Small intestine (tissue), 7 donors: ENCODE measurements at regions not wholly inside any gene's neighbourhood (a gene's known extent, or its start where the extent isn't known, plus 50 kb on each side); places are given as distances from the start of the nearest gene placed in this dataset.

Experiments
- DNase-seq, 2 donors: peaks; one replicate each; pipeline versions ENCODE4 v3.0.0 to v3.0.0-alpha.2; 2013
- FAIRE-seq: peaks from 2 replicates; lab custom pipeline; 2012; peaks lifted over from hg19 to GRCh38; lab: Jason Lieb, UNC
- H3K27ac ChIP-seq, 3 donors: one replicate each; pipeline ENCODE4 v1.5.1; 2013; ENCODE audit warnings: low read length in 2 of 3, mild to moderate bottlenecking in 2 of 3, control low read depth in 1 of 3, inconsistent platforms in 1 of 3, low read depth in 1 of 3, moderate library complexity in 1 of 3
- H3K27me3 ChIP-seq, 3 donors: one replicate each; pipeline ENCODE4 v1.6.1; 2013; ENCODE audit warnings: low read length in 3 of 3, inconsistent platforms in 1 of 3; ENCODE audit not compliant: control insufficient read depth in 3 of 3, insufficient read depth in 3 of 3
- H3K36me3 ChIP-seq, 3 donors: one replicate each; pipeline ENCODE4 v1.6.1; 2013; ENCODE audit warnings: low read length in 3 of 3, inconsistent platforms in 1 of 3, low read depth in 1 of 3, mild to moderate bottlenecking in 1 of 3, moderate library complexity in 1 of 3; ENCODE audit not compliant: control insufficient read depth in 3 of 3, insufficient read depth in 2 of 3
- H3K4me1 ChIP-seq, 3 donors: one replicate each; pipeline ENCODE4 v1.6.1; 2013; ENCODE audit warnings: low read length in 2 of 3, inconsistent platforms in 1 of 3, low read depth in 1 of 3, mild to moderate bottlenecking in 1 of 3, moderate library complexity in 1 of 3; ENCODE audit not compliant: control insufficient read depth in 3 of 3, insufficient read depth in 2 of 3
- H3K4me3 ChIP-seq, 3 donors: one replicate each; pipeline ENCODE4 v1.5.1; 2013; ENCODE audit warnings: low read length in 3 of 3, control low read depth in 1 of 3, inconsistent platforms in 1 of 3, low read depth in 1 of 3, mild to moderate bottlenecking in 1 of 3, moderate library complexity in 1 of 3
- H3K9me3 ChIP-seq, 2 donors: one replicate each; pipeline ENCODE4 v1.6.1; 2013; ENCODE audit warnings: low read depth in 1 of 2, low read length in 1 of 2; ENCODE audit not compliant: control insufficient read depth in 2 of 2, insufficient read depth in 1 of 2
- WGBS, 3 donors: extraction: QIAGEN DNeasy Blood & Tissue Kit; methylation state at CpG; one replicate each; pipeline ENCODE4 v1.1.7; 2013; 5-methylcytosine and 5-hydroxymethylcytosine counted together
- donor health status: healthy with polysubstance abuse.
- donor health status: control.
- donor health status: control.
- donor health status: Bipolar disorder and iron deficiency.
- donor health status: healthy.

GRCh38 chr2:144083211-144083610, 436.7 kb downstream of the ZEB2 start:
- Histone ChIP-seq H3K4me3 (no peak overlapping the region), H3K9me3 (no peaks in the 10 kb centered on the region), H3K36me3 (no peaks in the 10 kb centered on the region), H3K27ac (no peak overlapping the region), H3K27me3 (no peaks in the 10 kb centered on the region), H3K4me1 (no peaks in the 10 kb centered on the region)
- FAIRE-seq = no peak
- DNase-seq = no peak
- WGBS, 3 donors = 89 to 94% (median 91%) methylated on average over 1 of the region's 1 CpG

DNA sequence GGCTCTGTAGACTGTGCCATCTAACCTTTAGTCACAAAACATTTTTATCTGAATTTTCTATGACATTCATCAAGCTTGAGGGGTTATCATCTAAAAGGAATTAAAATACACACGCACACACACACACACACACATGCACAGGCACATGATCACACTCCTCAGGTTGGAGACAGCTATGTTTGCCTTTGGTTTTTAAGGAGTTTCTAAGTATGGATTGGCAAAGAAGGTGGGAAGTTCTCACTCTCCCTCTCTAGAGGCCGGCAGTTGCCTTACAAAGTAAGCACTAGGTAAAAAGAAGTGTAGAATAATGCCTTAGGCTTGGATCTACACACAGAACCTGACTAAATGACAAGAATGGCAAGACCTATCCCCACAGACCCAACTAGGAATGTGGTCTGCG, 437.1 kb downstream of the ZEB2 start:
- DNase-seq (no peak), FAIRE-seq (no peak)
- 96 to 99% (median 96%) methylated on average over 3 of the region's 3 CpGs for WGBS, 3 donors

GRCh38 chr2:144082327-144082726, 437.6 kb downstream of the ZEB2 start:
- no peaks in the 10 kb centered on the region for H3K27me3 ChIP-seq
- H3K4me1 ChIP-seq = no peaks in the 10 kb centered on the region
- no peaks in the 10 kb centered on the region for H3K36me3 ChIP-seq
- no peaks in the 10 kb centered on the region for H3K9me3 ChIP-seq
- FAIRE-seq = no peak
- no peak overlapping the region for H3K27ac ChIP-seq
- DNase-seq = no peak
- no peak overlapping the region for H3K4me3 ChIP-seq

More for the DNA sequence above, 437.1 kb downstream of the ZEB2 start:
- Histone ChIP-seq H3K9me3 (no peaks in the 10 kb centered on the region), H3K27ac (no peak overlapping the region), H3K4me1 (no peaks in the 10 kb centered on the region), H3K4me3 (no peak overlapping the region), H3K36me3 (no peaks in the 10 kb centered on the region), H3K27me3 (no peaks in the 10 kb centered on the region)

- H3K9me3 ChIP-seq = no peaks in the 10 kb centered on the region
- H3K27me3 ChIP-seq = no peaks in the 10 kb centered on the region
- no peak overlapping the region for H3K4me3 ChIP-seq
- H3K27ac ChIP-seq = no peak overlapping the region
- FAIRE-seq = no peak
- no peak for DNase-seq
- 58 to 75% (median 61%) methylated on average over 2 of the region's 2 CpGs for WGBS, 3 donors
- H3K4me1 ChIP-seq = no peaks in the 10 kb centered on the region
- H3K36me3 ChIP-seq = no peaks in the 10 kb centered on the region
Observed at GRCh38 chr2:144081272-144081671, 438.6 kb downstream of the ZEB2 start.

GRCh38 chr2:144079803-144080202, 440.1 kb downstream of the ZEB2 start:
- Histone ChIP-seq H3K27me3 (no peaks in the 10 kb centered on the region), H3K4me3 (no peak overlapping the region), H3K36me3 (no peaks in the 10 kb centered on the region), H3K27ac (no peak overlapping the region), H3K4me1 (no peaks in the 10 kb centered on the region), H3K9me3 (no peaks in the 10 kb centered on the region)
- no peak for FAIRE-seq
- no peak for DNase-seq

DNA sequence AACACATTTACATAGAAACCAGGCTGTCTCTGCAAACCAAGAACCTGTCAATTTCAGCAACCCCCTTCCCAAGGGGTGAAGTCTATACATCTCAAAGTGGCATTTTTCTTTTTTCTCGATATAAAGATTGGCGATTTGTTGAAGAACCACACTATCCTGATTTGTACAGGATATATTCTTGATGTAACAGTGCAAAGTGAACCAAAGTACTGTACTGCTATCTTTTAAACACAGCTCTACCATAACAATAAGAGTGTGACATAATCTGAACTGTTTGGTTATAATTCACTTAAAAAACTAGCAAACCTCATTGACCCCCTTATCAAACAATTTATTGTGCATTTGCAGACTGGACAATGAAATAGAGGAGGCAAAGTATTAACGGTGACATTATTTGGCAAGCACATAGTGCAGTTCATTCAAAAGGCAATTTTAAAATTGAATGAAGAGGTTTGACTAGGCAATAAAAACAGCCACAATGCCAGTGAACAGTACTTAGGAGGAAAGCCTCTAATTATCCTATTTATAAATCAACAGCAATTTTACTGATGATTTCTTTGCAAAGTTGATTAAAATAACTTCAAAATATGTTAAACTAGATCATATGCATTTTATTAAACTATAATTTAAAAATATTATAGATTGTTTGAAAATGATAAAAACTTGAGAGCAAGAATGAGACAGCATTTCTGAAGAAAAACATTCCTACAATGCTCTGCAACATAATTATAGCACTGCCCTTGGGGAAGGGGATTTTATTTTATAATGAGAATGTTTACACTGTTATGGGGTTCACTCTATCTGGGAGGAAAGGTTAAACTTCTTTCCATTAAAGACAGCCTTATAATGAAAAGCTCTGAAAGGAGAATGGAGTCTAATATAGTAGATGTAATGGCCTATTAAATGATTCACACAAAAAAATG, 440.9 kb downstream of the ZEB2 start:
- no peaks in the 10 kb centered on the region for H3K36me3 ChIP-seq
- no peaks in the 10 kb centered on the region for H3K27me3 ChIP-seq
- FAIRE-seq = no peak
- no peak overlapping the region for H3K27ac ChIP-seq
- DNase-seq = no peak
- no peaks in the 10 kb centered on the region for H3K4me1 ChIP-seq
- 72 to 86% (median 75%) methylated on average over 3 of the region's 3 CpGs for WGBS, 3 donors
- H3K9me3 ChIP-seq = no peaks in the 10 kb centered on the region
- H3K4me3 ChIP-seq = no peak overlapping the region

DNA sequence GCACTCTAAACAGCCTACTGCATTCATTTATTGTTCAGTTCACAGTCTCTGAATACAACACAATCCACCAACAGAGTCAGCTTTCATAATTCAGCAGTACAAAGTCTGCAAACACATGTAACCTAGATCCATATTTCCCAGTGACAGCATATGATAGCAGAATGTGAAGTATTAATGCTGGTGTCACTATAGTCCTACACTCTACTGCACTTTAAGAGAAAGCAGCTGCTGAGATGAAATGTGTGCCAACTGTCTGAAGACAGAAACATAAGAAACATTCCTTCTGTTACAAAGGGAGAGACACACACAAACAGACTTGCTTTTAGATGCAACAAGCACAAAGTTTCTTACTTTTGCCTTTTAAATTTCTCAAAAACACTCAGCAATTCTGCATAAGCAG, 441.8 kb downstream of the ZEB2 start:
- Histone ChIP-seq H3K27ac (no peak overlapping the region), H3K36me3 (no peaks in the 10 kb centered on the region), H3K4me1 (no peaks in the 10 kb centered on the region), H3K27me3 (no peaks in the 10 kb centered on the region), H3K4me3 (no peak overlapping the region), H3K9me3 (no peaks in the 10 kb centered on the region)
- peak in 1 of 2 donors; percentile 42 for DNase-seq
- FAIRE-seq = no peak

DNA sequence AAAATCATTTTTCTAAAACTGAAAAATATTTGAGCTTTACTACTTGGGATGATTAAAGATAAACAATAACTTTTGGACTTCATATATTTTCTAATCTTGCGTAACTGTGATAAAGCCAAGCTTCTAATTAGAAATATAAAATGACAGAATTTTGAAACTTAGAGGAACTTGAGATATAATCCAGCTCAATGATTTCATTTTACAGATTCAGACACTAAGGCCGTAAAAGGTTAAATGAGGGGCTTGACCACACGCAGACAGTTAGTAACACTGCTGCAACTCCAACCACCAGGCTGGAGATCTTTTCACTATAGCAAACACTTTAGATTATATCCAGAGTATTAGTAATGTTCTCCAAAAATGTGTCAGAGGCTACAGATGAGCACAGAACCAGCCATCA, 445.5 kb downstream of the ZEB2 start:
- 75 to 84% (median 75%) methylated on average over 3 of the region's 3 CpGs for WGBS, 3 donors

GRCh38 chr2:144071461-144071860, 448.5 kb downstream of the ZEB2 start:
- no peaks in the 10 kb centered on the region for H3K4me1 ChIP-seq
- no peaks in the 10 kb centered on the region for H3K36me3 ChIP-seq
- no peaks in the 10 kb centered on the region for H3K27me3 ChIP-seq
- H3K27ac ChIP-seq = no peak overlapping the region
- FAIRE-seq (no peak), DNase-seq (no peak)
- WGBS, 3 donors = 65 to 91% (median 81%) methylated on average over 4 of the region's 4 CpGs
- no peak overlapping the region for H3K4me3 ChIP-seq
- no peaks in the 10 kb centered on the region for H3K9me3 ChIP-seq

More for the DNA sequence above, 445.5 kb downstream of the ZEB2 start:
- no peak overlapping the region for H3K4me3 ChIP-seq
- H3K4me1 ChIP-seq = no peaks in the 10 kb centered on the region
- no peak for DNase-seq
- no peaks in the 10 kb centered on the region for H3K36me3 ChIP-seq
- H3K27me3 ChIP-seq = no peaks in the 10 kb centered on the region
- no peaks in the 10 kb centered on the region for H3K9me3 ChIP-seq
- peak; percentile 10 for FAIRE-seq
- no peak overlapping the region for H3K27ac ChIP-seq
